HG03558 (cell line): ENCODE measurements at regions not wholly inside any gene's neighbourhood (a gene's known extent, or its start where the extent isn't known, plus 50 kb on each side); places are given as distances from the start of the nearest gene placed in this dataset.

Experiments used
- ATAC-seq: cut with Tn5 transposase; IDR thresholded peaks from one replicate; pipeline ENCODE4 v1.9.1; 2021; ENCODE audit warnings: moderate number of reproducible peaks; ENCODE audit not compliant: unreplicated experiment; ENCODE audit errors: extremely low read depth

GRCh38 chr7:19247017-19247416, 101.8 kb upstream of the FERD3L start:
- no peak for ATAC-seq

DNA sequence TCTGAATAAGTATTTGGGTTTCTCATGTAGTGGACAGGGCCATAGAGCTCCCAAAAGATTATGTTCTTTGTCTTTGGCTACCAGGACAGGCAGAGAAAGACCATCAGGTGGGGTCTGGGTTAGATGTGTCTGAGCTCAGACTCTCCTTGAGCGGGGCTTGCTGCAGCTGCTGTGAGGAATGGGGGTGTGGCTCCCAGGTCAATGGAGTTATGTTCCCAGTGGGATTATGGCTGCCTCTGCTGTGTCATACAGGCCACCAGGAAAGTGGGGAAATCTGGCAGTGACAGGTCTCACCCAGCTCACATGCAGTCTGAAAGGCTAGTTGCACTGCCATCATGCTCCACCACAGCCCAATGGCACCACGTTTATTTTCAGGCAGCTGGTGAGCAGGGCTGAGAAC, 97.0 kb upstream of the FERD3L start:
- ATAC-seq, result no peak

- ATAC-seq, result no peak
Observed at GRCh38 chr7:19239951-19240350, 94.7 kb upstream of the FERD3L start.

DNA sequence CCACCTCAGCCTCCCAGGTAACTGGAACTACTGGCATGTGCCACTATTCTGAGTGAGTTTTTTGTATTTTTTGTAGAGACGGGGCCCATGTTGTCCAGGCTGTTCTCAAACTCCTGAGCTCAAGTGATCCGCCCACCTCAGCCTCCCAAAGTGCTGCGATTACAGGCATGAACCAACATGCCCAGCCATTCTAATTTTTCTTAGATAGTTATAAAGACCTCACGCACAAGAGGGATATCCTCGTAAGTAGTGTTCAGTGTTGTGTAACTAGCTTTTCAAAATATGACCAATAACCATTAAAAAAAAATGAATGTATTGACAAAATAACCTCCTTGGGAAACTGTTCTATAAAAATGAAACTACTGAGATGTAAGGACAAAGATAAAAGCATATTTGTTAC, 90.5 kb upstream of the FERD3L start:
- ATAC-seq, result no peak

DNA sequence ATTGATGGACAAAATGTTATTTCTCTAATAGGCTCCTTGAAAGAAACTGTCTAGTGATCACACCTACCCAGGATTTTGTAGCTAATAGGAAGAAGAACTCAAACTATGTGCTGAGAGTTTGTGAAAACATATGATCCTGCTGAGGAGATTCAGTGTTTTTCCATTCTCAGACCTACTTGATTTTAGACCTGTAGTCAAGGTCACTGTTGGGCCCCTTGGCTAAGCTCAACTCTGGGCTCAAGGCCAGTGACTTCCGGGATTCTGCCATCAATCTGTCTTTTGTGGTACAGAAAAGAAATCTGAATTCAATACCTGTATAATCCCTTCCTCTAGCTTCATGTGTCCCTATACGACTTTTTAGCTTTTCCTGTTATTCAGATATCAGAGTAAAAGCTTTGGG, 79.7 kb upstream of the FERD3L start:
- no peak for ATAC-seq

GRCh38 chr7:19215412-19215811, 70.2 kb upstream of the FERD3L start:
- no peak for ATAC-seq

GRCh38 chr7:19213746-19214145, 68.5 kb upstream of the FERD3L start:
- ATAC-seq, result no peak

GRCh38 chr7:19210893-19211413, 65.7 kb upstream of the FERD3L start:
- ATAC-seq, result no peak

GRCh38 chr7:19209166-19209696, 64.0 kb upstream of the FERD3L start:
- no peak for ATAC-seq

- no peak for ATAC-seq
Observed at GRCh38 chr7:19206721-19207120, 61.5 kb upstream of the FERD3L start.

- no peak for ATAC-seq
Observed at GRCh38 chr7:19203686-19204085, 58.5 kb upstream of the FERD3L start.

- ATAC-seq, result no peak
Observed at GRCh38 chr7:19202599-19202998, 57.4 kb upstream of the FERD3L start.
